ENCODE measurements at regions not wholly inside any gene's neighbourhood (a gene's known extent, or its start where the extent isn't known, plus 50 kb on each side); places are given as distances from the start of the nearest gene placed in this dataset.
"Not testable (repeated sequence)": the region's sequence is repeated elsewhere in the genome, so short reads cannot be mapped to it uniquely, and the experiment has no call there.

DNA sequence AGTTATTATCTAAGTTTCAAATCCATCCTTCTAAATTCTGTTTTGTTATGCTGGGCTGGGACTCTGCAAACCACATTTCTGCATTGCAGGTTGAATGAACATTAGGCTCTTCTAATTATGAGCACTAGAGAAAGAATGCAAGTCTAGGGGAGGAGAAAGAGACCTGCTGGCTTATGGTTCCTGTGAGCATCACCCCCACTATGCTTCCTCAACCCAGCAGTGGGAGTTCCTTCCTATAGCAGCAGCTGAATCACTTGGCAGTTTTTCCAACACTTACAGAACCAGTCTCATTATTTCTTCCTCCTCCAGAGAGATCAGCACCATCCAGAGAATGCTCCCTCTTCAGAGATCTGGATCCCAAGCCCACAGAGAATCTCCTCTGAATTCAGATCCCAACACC is 297.7 kb upstream of the CLEC14A start:
- Histone ChIP-seq H3K4me1 (ENCODE audit: control insufficient read depth, insufficient read depth, low read length) (no peaks in the 10 kb centered on the region), H3K4me3 (ENCODE audit: low read depth, low read length) (no peak overlapping the region), H3K36me3 (ENCODE audit: control insufficient read depth, insufficient read depth, low read length) (no peaks in the 10 kb centered on the region), H3K9ac (ENCODE audit: low read depth, low read length) (no peak overlapping the region), H3K27me3 (ENCODE audit: control insufficient read depth, insufficient read depth, low read length) (no peaks in the 10 kb centered on the region), H3K9me3 (ENCODE audit: control insufficient read depth, insufficient read depth, low read length) (no peaks in the 10 kb centered on the region)

DNA sequence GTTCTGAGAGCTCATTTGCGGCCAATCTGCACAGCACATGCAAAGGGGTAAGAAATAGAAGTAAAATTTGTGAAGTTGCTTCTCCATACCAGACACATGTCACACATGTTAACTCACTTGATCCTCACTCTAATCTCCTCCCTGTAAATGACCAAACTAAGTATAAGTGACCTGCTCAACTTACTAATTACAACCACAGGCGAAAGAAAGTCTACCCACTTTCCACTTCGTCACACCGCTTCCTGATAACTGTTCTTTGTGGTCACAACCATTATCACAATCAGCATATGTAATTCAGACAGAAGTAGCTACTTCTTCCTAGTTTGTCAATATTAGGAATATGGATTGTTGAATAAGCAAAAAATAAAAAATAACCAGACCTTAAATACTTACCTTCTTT is 293.7 kb upstream of the CLEC14A start:
- Histone ChIP-seq H3K4me3 (ENCODE audit: low read depth, low read length) (no peak overlapping the region), H3K27me3 (ENCODE audit: control insufficient read depth, insufficient read depth, low read length) (no peaks in the 10 kb centered on the region), H3K9ac (ENCODE audit: low read depth, low read length) (no peak overlapping the region), H3K36me3 (ENCODE audit: control insufficient read depth, insufficient read depth, low read length) (no peaks in the 10 kb centered on the region), H3K9me3 (ENCODE audit: control insufficient read depth, insufficient read depth, low read length) (no peaks in the 10 kb centered on the region), H3K4me1 (ENCODE audit: control insufficient read depth, insufficient read depth, low read length) (no peaks in the 10 kb centered on the region)

DNA sequence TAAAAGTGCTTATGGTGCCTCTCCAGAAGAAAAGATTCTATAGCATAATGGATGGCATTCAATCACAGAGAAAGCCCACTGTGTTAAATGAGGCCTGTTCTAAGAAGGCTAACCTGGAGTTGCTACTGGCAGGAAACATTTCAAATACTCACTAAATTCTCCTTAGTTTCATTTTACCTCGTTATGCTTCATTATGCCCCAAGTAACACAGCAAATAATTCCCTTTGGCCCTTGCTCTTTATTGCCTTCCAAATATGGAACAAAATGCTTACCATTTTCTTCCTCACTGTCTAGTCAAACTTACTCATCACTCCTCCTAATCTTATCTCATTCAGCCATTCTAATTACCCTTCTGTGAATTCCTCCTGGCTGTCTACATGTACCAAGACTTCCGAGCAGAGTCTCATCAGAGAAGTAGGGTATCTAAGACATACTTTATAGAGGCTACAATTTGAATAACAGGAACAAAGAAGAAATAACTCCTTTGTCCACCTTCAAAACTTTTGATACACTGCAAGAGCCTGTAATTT is 292.1 kb upstream of the CLEC14A start:
- H3K9me3 ChIP-seq (ENCODE audit: control insufficient read depth, insufficient read depth, low read length) = no peaks in the 10 kb centered on the region
- no peaks in the 10 kb centered on the region for H3K4me1 ChIP-seq (ENCODE audit: control insufficient read depth, insufficient read depth, low read length)
- no peak overlapping the region for H3K9ac ChIP-seq (ENCODE audit: low read depth, low read length)
- no peak overlapping the region for H3K4me3 ChIP-seq (ENCODE audit: low read depth, low read length)
- no peaks in the 10 kb centered on the region for H3K27me3 ChIP-seq (ENCODE audit: control insufficient read depth, insufficient read depth, low read length)
- no peaks in the 10 kb centered on the region for H3K36me3 ChIP-seq (ENCODE audit: control insufficient read depth, insufficient read depth, low read length)

DNA sequence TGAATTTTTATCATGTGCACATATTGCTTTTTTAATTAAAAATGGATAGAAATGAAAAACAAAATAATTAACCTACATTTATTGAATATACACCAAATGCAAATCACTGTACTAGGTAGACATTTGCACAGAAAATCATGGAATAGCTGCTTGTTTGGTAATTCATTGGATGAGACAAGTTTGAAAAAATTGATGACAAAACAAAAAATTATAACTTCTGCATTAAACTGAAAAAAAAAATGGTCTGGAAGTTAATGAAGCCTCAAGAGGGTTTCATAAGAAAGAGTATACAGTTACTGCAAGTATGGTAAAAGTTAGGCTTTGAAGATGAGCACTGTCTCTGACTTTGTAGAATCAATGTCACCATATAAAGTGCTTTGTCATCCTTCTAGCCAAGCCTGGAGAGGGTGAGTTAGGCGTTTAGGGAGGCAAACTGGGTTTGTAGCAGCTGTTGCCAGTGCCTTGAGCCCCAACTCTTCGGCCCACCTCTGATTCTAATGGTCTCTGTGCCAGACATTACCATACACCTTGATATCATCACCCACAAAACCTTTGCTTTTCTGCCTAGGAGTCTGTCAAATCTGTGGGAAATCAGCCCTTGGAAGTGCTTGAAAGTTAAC is 291.1 kb upstream of the CLEC14A start:
- Histone ChIP-seq H3K9ac (ENCODE audit: low read depth, low read length) (no peak overlapping the region), H3K36me3 (ENCODE audit: control insufficient read depth, insufficient read depth, low read length) (no peaks in the 10 kb centered on the region), H3K9me3 (ENCODE audit: control insufficient read depth, insufficient read depth, low read length) (no peaks in the 10 kb centered on the region), H3K4me1 (ENCODE audit: control insufficient read depth, insufficient read depth, low read length) (no peaks in the 10 kb centered on the region), H3K4me3 (ENCODE audit: low read depth, low read length) (no peak overlapping the region), H3K27me3 (ENCODE audit: control insufficient read depth, insufficient read depth, low read length) (no peaks in the 10 kb centered on the region)

DNA sequence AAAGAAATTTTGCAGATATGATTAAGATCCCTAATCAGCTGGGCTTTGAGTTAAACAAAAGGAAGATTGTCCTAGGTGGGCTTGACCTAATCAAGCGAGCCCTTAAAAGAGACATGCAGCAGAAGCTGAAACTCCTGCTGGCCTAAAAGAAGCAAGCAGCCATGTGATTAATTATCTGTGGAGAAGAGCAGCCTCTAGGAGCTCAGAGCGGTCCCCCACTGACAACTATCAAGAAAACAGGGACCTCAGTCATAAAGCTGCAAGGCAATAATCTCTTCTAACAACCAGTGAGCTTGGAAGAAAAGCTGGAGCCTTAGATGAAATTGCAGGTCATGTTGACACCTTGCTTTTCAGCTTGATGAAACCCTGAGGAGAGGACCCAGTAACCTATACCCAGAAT is 288.9 kb upstream of the CLEC14A start:
- H3K27me3 ChIP-seq (ENCODE audit: control insufficient read depth, insufficient read depth, low read length) = no peaks in the 10 kb centered on the region
- H3K9ac ChIP-seq (ENCODE audit: low read depth, low read length) = no peak overlapping the region
- H3K4me3 ChIP-seq (ENCODE audit: low read depth, low read length) = no peak overlapping the region
- H3K36me3 ChIP-seq (ENCODE audit: control insufficient read depth, insufficient read depth, low read length) = no peaks in the 10 kb centered on the region
- H3K9me3 ChIP-seq (ENCODE audit: control insufficient read depth, insufficient read depth, low read length) = no peaks in the 10 kb centered on the region
- H3K4me1 ChIP-seq (ENCODE audit: control insufficient read depth, insufficient read depth, low read length) = no peaks in the 10 kb centered on the region

DNA sequence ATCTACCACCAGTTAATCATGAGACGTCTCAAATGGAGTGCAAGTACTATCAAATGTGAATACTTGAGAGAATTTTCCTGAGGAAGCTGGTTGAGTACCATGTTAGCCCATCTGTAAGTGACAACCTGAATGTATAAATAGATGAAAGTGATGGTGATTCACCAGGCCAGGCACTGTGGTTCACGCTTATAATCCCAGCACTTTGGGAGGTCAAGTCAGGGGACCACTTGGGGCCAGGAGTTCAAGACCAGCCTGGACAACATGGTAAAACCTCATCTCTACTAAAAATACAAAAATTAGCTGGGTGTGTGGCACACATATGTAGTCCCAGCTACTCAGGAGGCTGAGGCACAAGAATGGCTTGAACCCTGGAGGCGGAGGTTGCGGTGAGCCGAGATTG is 288.0 kb upstream of the CLEC14A start:
- not testable (repeated sequence) for H3K9ac ChIP-seq (ENCODE audit: low read depth, low read length); H3K4me3 ChIP-seq (ENCODE audit: low read depth, low read length); H3K9me3 ChIP-seq (ENCODE audit: control insufficient read depth, insufficient read depth, low read length); H3K4me1 ChIP-seq (ENCODE audit: control insufficient read depth, insufficient read depth, low read length); H3K27me3 ChIP-seq (ENCODE audit: control insufficient read depth, insufficient read depth, low read length); H3K36me3 ChIP-seq (ENCODE audit: control insufficient read depth, insufficient read depth, low read length)

DNA sequence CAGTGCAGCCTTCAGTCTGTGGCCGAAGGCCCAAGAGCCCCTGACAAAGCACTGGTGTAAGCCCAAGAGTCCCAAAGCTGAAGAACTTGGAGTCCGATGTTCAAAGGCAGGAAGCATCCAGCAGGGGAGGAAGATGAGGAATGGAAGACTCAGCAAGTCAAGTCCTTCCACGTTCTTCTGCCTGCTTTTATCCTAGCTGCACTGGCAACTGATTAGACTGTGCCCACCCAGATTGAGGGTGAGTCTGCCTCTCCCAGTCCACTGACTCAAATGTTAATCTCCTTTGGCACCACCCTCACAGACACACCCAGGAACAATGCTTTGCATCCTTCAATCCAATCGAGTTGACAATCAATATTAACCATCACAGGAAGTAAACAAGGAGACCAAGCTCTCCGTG is 282.2 kb upstream of the CLEC14A start:
- H3K27me3 ChIP-seq (ENCODE audit: control insufficient read depth, insufficient read depth, low read length); H3K4me1 ChIP-seq (ENCODE audit: control insufficient read depth, insufficient read depth, low read length); H3K9ac ChIP-seq (ENCODE audit: low read depth, low read length); H3K9me3 ChIP-seq (ENCODE audit: control insufficient read depth, insufficient read depth, low read length); H3K36me3 ChIP-seq (ENCODE audit: control insufficient read depth, insufficient read depth, low read length); H3K4me3 ChIP-seq (ENCODE audit: low read depth, low read length): not testable (repeated sequence)

DNA sequence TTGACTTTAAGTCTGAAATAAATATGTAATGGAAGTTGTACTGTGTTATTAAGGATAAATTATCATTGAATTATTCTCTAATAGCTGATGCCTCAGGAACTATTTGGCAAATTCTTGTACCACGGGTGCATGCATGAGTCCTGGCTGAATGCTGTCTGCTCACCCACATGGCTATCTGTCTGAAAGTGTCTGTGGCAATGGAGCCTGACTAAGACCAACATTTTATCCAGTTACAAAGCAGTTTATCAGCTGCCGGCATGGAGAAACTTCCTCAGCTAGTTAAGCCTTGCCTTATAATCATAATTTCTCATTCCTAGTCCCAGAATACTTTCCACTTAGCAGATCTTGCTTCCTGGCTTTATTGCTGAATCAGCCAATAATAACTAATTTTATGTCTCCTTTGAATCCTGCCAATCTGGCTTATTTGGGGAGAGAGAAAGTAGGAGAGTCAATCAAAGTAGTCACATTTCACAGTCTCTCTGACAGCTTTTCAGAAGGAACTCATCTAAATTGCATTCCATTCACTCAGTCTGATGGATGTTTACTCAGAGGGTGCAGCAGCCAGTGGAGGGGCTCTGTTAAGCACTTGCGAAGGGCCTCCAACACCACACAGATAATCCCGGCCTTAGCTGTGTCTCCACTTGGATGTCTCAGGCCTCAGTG is 280.6 kb upstream of the CLEC14A start:
- H3K9ac ChIP-seq (ENCODE audit: low read depth, low read length) = no peak overlapping the region
- no peaks in the 10 kb centered on the region for H3K36me3 ChIP-seq (ENCODE audit: control insufficient read depth, insufficient read depth, low read length)
- H3K4me3 ChIP-seq (ENCODE audit: low read depth, low read length) = no peak overlapping the region
- H3K4me1 ChIP-seq (ENCODE audit: control insufficient read depth, insufficient read depth, low read length) = peaks cover 2% of the 10 kb centered on the region
- no peaks in the 10 kb centered on the region for H3K9me3 ChIP-seq (ENCODE audit: control insufficient read depth, insufficient read depth, low read length)
- H3K27me3 ChIP-seq (ENCODE audit: control insufficient read depth, insufficient read depth, low read length) = no peaks in the 10 kb centered on the region

DNA sequence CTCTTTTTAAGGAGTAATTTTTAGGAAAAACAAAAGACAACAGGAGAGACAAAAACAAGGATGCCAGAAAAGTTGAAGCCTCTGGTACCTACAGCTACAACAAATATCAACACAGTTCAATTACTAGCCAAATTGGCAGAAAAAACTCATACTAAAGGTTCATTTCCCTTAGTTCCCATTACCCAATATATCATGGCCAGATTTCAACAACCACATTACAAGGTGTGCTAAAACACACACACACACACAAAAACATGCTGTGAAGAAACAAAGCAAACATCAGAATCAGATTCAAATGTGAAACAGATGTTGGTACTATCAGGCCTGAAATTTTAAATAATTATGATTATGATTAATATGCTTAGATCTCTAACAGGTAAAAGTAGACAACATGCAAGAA is 272.7 kb upstream of the CLEC14A start:
- Histone ChIP-seq H3K4me3 (ENCODE audit: low read depth, low read length) (no peak overlapping the region), H3K27me3 (ENCODE audit: control insufficient read depth, insufficient read depth, low read length) (no peaks in the 10 kb centered on the region), H3K4me1 (ENCODE audit: control insufficient read depth, insufficient read depth, low read length) (peaks cover 3% of the 10 kb centered on the region)

DNA sequence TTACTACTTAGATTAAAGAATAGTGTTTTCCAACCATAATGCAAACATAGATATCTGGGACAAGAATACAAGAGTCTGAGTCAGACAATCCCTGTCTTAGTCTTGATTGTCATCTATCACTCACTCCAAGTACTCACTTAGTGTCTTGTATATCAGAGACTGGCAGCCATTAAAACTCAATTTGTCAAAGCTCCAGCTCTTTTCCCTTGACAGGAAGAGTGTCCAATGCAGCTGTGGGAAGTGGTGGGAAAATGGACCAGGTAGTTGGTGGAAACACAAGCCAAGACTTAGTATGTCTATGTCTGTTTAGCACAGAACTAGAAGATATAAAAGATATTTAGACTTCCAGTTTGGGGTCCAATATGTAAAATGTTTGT is 271.6 kb upstream of the CLEC14A start:
- H3K9ac ChIP-seq (ENCODE audit: low read depth, low read length) = no peak overlapping the region
- H3K36me3 ChIP-seq (ENCODE audit: control insufficient read depth, insufficient read depth, low read length) = no peaks in the 10 kb centered on the region
- H3K4me1 ChIP-seq (ENCODE audit: control insufficient read depth, insufficient read depth, low read length) = peaks cover 3% of the 10 kb centered on the region
- no peaks in the 10 kb centered on the region for H3K9me3 ChIP-seq (ENCODE audit: control insufficient read depth, insufficient read depth, low read length)
- no peak overlapping the region for H3K4me3 ChIP-seq (ENCODE audit: low read depth, low read length)
- H3K27me3 ChIP-seq (ENCODE audit: control insufficient read depth, insufficient read depth, low read length) = no peaks in the 10 kb centered on the region

More for the DNA sequence above, 272.7 kb upstream of the CLEC14A start:
- no peak overlapping the region for H3K9ac ChIP-seq (ENCODE audit: low read depth, low read length)
- no peaks in the 10 kb centered on the region for H3K9me3 ChIP-seq (ENCODE audit: control insufficient read depth, insufficient read depth, low read length)
- no peaks in the 10 kb centered on the region for H3K36me3 ChIP-seq (ENCODE audit: control insufficient read depth, insufficient read depth, low read length)

DNA sequence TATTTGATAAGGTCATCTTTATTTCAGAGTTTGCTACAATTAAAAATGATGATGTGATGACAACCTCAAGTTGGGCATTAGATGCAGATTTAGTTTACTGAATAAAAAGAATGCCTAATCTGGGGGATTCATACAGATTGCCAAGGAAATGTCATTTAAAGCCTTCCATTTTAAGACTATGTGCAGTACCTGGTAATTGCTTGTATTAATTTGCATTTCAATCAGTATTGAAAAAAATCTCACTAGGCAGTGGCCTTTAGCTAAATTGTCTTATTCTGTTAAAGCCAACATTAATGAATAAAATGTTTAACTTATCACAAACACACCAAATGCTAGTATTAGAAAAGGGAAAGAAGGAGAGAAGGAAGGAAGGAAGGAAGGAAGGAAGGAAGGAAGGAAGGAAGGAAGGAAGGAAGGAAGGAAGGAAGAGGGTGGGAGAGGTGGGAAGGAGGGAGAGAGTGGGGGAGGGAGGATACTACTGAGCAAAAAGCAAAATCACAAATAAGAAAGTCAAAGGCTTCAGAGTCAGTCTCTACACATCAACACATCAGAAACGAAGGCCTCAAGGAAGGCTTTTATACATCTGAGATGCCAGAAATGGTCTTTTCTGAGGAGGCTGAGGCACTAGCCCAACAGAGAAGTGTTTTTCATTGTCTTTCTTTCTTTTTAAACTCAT is 271.1 kb upstream of the CLEC14A start:
- Histone ChIP-seq H3K9me3 (ENCODE audit: control insufficient read depth, insufficient read depth, low read length) (no peaks in the 10 kb centered on the region), H3K4me1 (ENCODE audit: control insufficient read depth, insufficient read depth, low read length) (peaks cover 3% of the 10 kb centered on the region), H3K36me3 (ENCODE audit: control insufficient read depth, insufficient read depth, low read length) (no peaks in the 10 kb centered on the region), H3K4me3 (ENCODE audit: low read depth, low read length) (no peak overlapping the region), H3K27me3 (ENCODE audit: control insufficient read depth, insufficient read depth, low read length) (no peaks in the 10 kb centered on the region), H3K9ac (ENCODE audit: low read depth, low read length) (no peak overlapping the region)

Data from iPS-15b (cell line).